ENCODE measurements at regions not wholly inside any gene's neighbourhood (a gene's known extent, or its start where the extent isn't known, plus 50 kb on each side); places are given as distances from the start of the nearest gene placed in this dataset.
"Not testable (repeated sequence)": the region's sequence is repeated elsewhere in the genome, so short reads cannot be mapped to it uniquely, and the experiment has no call there.

DNA sequence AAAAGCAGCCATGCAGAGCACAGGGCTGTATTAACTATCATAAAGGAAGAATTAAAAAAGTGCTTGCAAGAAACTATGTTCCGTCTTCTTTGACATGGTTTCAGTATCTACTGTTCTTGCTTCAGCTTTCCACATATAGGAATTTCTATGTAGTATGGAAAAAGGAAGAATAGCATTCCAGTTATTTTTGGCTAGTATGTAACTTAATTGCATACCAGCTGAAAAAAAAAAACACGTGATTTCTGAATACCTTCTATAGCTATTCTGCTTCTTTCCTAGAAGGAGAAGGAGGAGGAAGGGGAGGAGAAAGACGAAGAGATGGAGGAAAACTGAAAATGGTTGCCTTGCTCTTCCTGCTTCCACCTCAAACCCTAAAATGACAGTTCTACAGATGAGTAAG lies 619.0 kb downstream of the KCTD12 start:
- no peak overlapping the region for H3K27ac ChIP-seq (ENCODE audit: low read depth, low read length)
- no peaks in the 10 kb centered on the region for H3K36me3 ChIP-seq (ENCODE audit: insufficient read depth, low read length)
- no peak overlapping the region for H3K4me3 ChIP-seq (ENCODE audit: low read depth in 1 of 2, low read length in 2 of 2)
- H3K9ac ChIP-seq (ENCODE audit: low read length) = no peak overlapping the region
- H3K27me3 ChIP-seq (ENCODE audit: control insufficient read depth in 1 of 2, insufficient read depth in 2 of 2, low read length in 2 of 2) = no peaks in the 10 kb centered on the region
- no peaks in the 10 kb centered on the region for H3K4me1 ChIP-seq (ENCODE audit: insufficient read depth, low read length)
- no peaks in the 10 kb centered on the region for H3K9me3 ChIP-seq (ENCODE audit: low read length)

DNA sequence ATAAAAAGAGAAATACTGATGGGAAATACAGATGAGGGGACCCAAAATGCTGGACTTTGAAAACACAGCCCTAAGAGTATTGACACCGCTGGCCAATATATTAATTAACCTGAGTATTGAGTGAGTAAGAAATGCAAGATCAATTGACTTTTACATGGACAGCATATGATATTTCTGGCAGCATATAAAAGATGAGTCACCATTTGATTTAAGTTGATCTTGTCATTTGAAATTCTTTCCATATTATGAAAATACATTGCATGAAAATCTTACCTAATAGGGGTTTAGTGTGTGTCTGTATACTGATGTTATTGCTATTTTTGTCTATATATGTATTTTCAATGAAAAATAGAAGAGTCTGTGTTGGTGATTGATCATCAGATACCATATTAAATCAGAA lies 619.6 kb downstream of the KCTD12 start:
- Histone ChIP-seq H3K27me3 (ENCODE audit: control insufficient read depth in 1 of 2, insufficient read depth in 2 of 2, low read length in 2 of 2) (no peaks in the 10 kb centered on the region), H3K9me3 (ENCODE audit: low read length) (no peaks in the 10 kb centered on the region), H3K4me1 (ENCODE audit: insufficient read depth, low read length) (no peaks in the 10 kb centered on the region), H3K9ac (ENCODE audit: low read length) (no peak overlapping the region), H3K36me3 (ENCODE audit: insufficient read depth, low read length) (no peaks in the 10 kb centered on the region), H3K27ac (ENCODE audit: low read depth, low read length) (no peak overlapping the region), H3K4me3 (ENCODE audit: low read depth in 1 of 2, low read length in 2 of 2) (no peak overlapping the region)

GRCh38 chr13:76250211-76250610 lies 614.1 kb downstream of the LMO7 start:
- Histone ChIP-seq H3K4me3 (ENCODE audit: low read depth in 1 of 2, low read length in 2 of 2) (no peak overlapping the region), H3K9ac (ENCODE audit: low read length) (no peak overlapping the region), H3K27me3 (ENCODE audit: control insufficient read depth in 1 of 2, insufficient read depth in 2 of 2, low read length in 2 of 2) (no peaks in the 10 kb centered on the region), H3K4me1 (ENCODE audit: insufficient read depth, low read length) (no peaks in the 10 kb centered on the region), H3K9me3 (ENCODE audit: low read length) (no peaks in the 10 kb centered on the region), H3K27ac (ENCODE audit: low read depth, low read length) (no peak overlapping the region), H3K36me3 (ENCODE audit: insufficient read depth, low read length) (no peaks in the 10 kb centered on the region)

DNA sequence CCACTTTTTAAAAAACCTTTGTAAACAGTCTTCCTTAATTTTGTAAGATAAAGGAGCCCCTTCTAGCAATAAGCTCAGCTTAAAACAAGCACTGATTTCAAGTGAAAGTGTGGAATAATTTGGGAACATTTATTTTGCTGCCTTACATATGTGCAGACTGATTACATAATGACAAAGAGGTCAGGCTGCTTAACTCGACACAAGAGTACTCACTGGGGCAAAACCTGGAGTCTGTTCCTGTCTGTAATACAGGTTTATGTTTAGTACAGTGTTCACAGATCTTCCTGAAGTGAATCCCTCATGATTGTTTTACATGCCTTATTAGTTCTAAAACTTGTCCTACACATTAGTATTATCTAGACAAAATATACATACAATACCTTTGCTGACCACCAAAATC lies 609.8 kb downstream of the LMO7 start:
- Histone ChIP-seq H3K4me1 (ENCODE audit: insufficient read depth, low read length) (no peaks in the 10 kb centered on the region), H3K36me3 (ENCODE audit: insufficient read depth, low read length) (no peaks in the 10 kb centered on the region), H3K27ac (ENCODE audit: low read depth, low read length) (no peak overlapping the region), H3K4me3 (ENCODE audit: low read depth in 1 of 2, low read length in 2 of 2) (no peak overlapping the region), H3K9me3 (ENCODE audit: low read length) (no peaks in the 10 kb centered on the region), H3K9ac (ENCODE audit: low read length) (no peak overlapping the region), H3K27me3 (ENCODE audit: control insufficient read depth in 1 of 2, insufficient read depth in 2 of 2, low read length in 2 of 2) (no peaks in the 10 kb centered on the region)

DNA sequence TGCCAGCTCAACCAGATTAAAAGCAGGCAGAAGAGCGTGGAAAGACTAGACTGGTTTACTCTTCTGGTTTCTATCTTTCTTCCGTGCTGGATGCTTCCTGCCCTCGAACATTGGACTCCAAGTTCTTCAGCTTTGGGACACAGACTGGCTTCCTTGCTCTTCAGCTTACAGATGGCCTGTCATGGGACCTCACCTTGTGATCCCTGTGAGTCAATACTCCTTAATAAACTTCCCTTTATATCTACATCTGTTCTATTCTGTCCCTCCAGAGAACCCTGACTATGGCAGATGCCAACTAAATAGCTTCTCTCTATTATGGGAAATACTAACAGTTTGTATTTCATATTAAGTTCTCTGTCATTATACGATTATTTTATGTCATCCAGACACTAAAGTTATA lies 609.1 kb downstream of the LMO7 start:
- H3K9me3 ChIP-seq (ENCODE audit: low read length) = no peaks in the 10 kb centered on the region
- H3K27ac ChIP-seq (ENCODE audit: low read depth, low read length) = no peak overlapping the region
- no peak overlapping the region for H3K4me3 ChIP-seq (ENCODE audit: low read depth in 1 of 2, low read length in 2 of 2)

GRCh38 chr13:76243120-76243519 lies 607.0 kb downstream of the LMO7 start:
- H3K9ac ChIP-seq (ENCODE audit: low read length); H3K27me3 ChIP-seq (ENCODE audit: control insufficient read depth in 1 of 2, insufficient read depth in 2 of 2, low read length in 2 of 2); H3K36me3 ChIP-seq (ENCODE audit: insufficient read depth, low read length); H3K4me1 ChIP-seq (ENCODE audit: insufficient read depth, low read length); H3K4me3 ChIP-seq (ENCODE audit: low read depth in 1 of 2, low read length in 2 of 2); H3K27ac ChIP-seq (ENCODE audit: low read depth, low read length); H3K9me3 ChIP-seq (ENCODE audit: low read length): not testable (repeated sequence)

More for the DNA sequence above, 609.1 kb downstream of the LMO7 start:
- H3K9ac ChIP-seq (ENCODE audit: low read length) = no peak overlapping the region
- H3K4me1 ChIP-seq (ENCODE audit: insufficient read depth, low read length) = no peaks in the 10 kb centered on the region
- no peaks in the 10 kb centered on the region for H3K36me3 ChIP-seq (ENCODE audit: insufficient read depth, low read length)
- H3K27me3 ChIP-seq (ENCODE audit: control insufficient read depth in 1 of 2, insufficient read depth in 2 of 2, low read length in 2 of 2) = no peaks in the 10 kb centered on the region

DNA sequence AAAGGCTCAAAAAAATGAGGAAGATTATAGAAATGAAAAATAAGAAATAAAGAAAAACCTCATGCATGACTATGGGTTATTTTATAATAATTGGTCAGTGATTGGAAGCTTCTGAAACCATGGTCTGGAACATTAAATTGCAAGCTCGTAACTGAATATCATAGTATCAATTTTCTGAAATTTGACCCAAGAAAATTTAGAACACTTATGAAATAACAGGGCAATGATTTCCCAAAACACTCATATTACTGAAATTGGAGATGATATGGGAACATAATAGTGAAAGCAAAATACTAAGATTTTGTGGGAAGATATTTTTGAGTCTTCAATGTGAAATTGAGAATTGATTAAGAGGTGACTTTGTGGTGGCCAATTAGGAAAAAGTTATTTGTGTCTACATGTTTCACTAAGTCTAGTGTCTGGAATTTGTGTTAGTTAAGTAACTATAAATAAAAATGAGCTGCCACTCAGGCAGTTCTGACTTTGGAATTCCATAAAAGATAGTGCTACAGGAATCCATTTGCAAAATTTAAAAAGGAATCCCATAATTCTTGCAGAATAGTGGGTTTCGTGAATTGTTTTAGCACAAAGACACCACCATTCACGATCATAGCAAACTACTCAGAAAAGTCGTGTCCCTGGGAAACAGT lies 603.0 kb downstream of the LMO7 start:
- H3K36me3 ChIP-seq (ENCODE audit: insufficient read depth, low read length) = no peaks in the 10 kb centered on the region
- H3K9me3 ChIP-seq (ENCODE audit: low read length) = no peaks in the 10 kb centered on the region
- no peaks in the 10 kb centered on the region for H3K27me3 ChIP-seq (ENCODE audit: control insufficient read depth in 1 of 2, insufficient read depth in 2 of 2, low read length in 2 of 2)
- H3K9ac ChIP-seq (ENCODE audit: low read length) = no peak overlapping the region
- no peak overlapping the region for H3K4me3 ChIP-seq (ENCODE audit: low read depth in 1 of 2, low read length in 2 of 2)
- H3K4me1 ChIP-seq (ENCODE audit: insufficient read depth, low read length) = no peaks in the 10 kb centered on the region
- H3K27ac ChIP-seq (ENCODE audit: low read depth, low read length) = no peak overlapping the region

DNA sequence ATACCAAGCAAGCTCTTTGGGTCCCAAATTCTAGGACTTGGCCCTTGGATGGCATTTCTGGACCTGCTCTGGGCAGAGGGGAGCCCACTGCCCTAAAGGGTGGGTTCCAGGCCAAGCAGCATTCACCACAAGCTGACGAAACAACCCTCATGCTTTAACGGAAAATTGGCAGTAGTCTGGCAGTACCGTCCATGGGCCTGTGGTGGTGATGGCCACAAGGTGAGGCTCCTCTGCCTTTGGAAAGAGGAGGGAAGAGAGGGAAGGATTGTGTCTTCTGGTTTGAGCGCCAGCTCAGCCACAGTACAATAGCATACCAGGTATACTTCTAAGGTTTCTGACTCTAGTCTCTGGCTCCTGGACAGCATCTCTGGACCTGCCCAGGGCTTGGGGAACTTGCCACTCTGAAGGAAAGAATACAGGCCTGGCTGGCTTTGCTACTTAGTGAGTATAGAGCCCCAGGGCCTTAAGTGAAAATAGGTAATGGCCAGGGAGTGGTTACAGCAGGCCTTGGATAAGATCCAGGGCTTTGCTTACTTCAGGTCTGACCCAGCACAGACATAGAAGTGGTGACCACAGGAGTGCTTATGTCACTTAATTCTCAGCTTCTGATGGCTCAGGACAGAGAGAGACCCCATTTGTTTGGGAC lies 595.5 kb downstream of the LMO7 start:
- H3K4me3 ChIP-seq (ENCODE audit: low read depth in 1 of 2, low read length in 2 of 2) = no peak overlapping the region

DNA sequence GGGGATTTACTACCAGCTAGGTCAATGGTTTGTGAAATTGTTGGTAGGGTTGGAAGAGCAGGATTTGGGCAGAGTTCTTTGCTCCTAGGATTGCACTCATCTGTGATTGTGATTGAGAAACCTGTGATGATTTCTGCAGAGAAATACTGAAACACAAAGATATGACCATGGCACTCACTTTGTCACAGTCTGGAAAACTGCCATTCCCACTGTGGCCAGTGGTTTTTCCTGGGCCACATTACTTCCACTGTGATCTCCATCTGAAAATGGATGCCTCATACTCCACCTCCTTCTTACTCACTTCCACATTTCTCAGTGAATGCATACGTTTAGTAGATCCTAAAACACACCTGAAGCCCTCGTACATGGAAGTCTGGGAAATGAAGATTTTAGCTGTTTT lies 593.2 kb downstream of the LMO7 start:
- H3K36me3 ChIP-seq (ENCODE audit: insufficient read depth, low read length) = no peaks in the 10 kb centered on the region
- H3K9ac ChIP-seq (ENCODE audit: low read length) = no peak overlapping the region
- H3K4me3 ChIP-seq (ENCODE audit: low read depth in 1 of 2, low read length in 2 of 2) = no peak overlapping the region
- no peaks in the 10 kb centered on the region for H3K4me1 ChIP-seq (ENCODE audit: insufficient read depth, low read length)
- H3K27me3 ChIP-seq (ENCODE audit: control insufficient read depth in 1 of 2, insufficient read depth in 2 of 2, low read length in 2 of 2) = no peaks in the 10 kb centered on the region
- H3K27ac ChIP-seq (ENCODE audit: low read depth, low read length) = no peak overlapping the region
- H3K9me3 ChIP-seq (ENCODE audit: low read length) = no peaks in the 10 kb centered on the region

More for the DNA sequence above, 595.5 kb downstream of the LMO7 start:
- Histone ChIP-seq H3K9me3 (ENCODE audit: low read length) (no peaks in the 10 kb centered on the region), H3K4me1 (ENCODE audit: insufficient read depth, low read length) (no peaks in the 10 kb centered on the region), H3K27me3 (ENCODE audit: control insufficient read depth in 1 of 2, insufficient read depth in 2 of 2, low read length in 2 of 2) (no peaks in the 10 kb centered on the region), H3K9ac (ENCODE audit: low read length) (no peak overlapping the region), H3K27ac (ENCODE audit: low read depth, low read length) (no peak overlapping the region), H3K36me3 (ENCODE audit: insufficient read depth, low read length) (no peaks in the 10 kb centered on the region)

GRCh38 chr13:76226941-76227340 lies 590.8 kb downstream of the LMO7 start:
- no peaks in the 10 kb centered on the region for H3K9me3 ChIP-seq (ENCODE audit: low read length)
- no peak overlapping the region for H3K4me3 ChIP-seq (ENCODE audit: low read depth in 1 of 2, low read length in 2 of 2)
- H3K36me3 ChIP-seq (ENCODE audit: insufficient read depth, low read length) = no peaks in the 10 kb centered on the region
- no peak overlapping the region for H3K9ac ChIP-seq (ENCODE audit: low read length)
- H3K4me1 ChIP-seq (ENCODE audit: insufficient read depth, low read length) = no peaks in the 10 kb centered on the region
- H3K27ac ChIP-seq (ENCODE audit: low read depth, low read length) = no peak overlapping the region
- H3K27me3 ChIP-seq (ENCODE audit: control insufficient read depth in 1 of 2, insufficient read depth in 2 of 2, low read length in 2 of 2) = no peaks in the 10 kb centered on the region

DNA sequence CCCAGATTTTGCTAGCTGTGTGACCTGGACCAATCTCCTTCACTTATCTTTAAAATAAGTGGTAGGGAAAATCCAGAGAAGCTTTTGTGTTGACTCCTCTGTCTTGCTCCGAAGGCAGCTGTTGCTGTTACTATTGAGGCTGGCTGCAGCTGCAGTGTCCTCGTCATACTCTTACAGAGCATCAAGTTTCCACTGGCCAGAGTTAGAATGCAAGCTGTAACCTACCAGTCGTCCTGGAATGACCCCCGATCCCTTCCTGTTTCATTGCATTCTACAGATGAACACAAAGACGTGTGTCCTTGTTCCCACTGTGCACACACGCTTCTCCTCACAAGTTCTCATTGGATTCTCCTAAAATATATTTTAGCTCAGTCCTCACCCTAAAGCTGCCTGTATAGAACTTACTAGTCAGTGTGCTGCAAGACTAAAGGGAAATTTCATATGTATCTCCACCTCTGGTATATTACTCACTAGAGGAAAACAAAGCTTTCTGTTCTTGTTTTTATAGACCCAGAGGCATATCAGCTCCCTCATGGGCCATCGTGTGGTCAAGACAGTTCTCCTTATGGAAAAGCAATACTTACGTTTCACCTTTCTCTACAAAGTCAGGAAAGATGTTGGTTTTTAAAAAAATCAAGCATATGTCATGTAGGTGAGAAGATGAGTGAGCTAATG lies 589.8 kb downstream of the LMO7 start:
- Histone ChIP-seq H3K27ac (ENCODE audit: low read depth, low read length) (no peak overlapping the region), H3K27me3 (ENCODE audit: control insufficient read depth in 1 of 2, insufficient read depth in 2 of 2, low read length in 2 of 2) (no peaks in the 10 kb centered on the region), H3K36me3 (ENCODE audit: insufficient read depth, low read length) (no peaks in the 10 kb centered on the region), H3K4me1 (ENCODE audit: insufficient read depth, low read length) (no peaks in the 10 kb centered on the region), H3K9ac (ENCODE audit: low read length) (no peak overlapping the region), H3K9me3 (ENCODE audit: low read length) (no peaks in the 10 kb centered on the region), H3K4me3 (ENCODE audit: low read depth in 1 of 2, low read length in 2 of 2) (no peak overlapping the region)

GRCh38 chr13:76223999-76224398 lies 587.9 kb downstream of the LMO7 start:
- no peak overlapping the region for H3K9ac ChIP-seq (ENCODE audit: low read length)
- H3K9me3 ChIP-seq (ENCODE audit: low read length) = no peaks in the 10 kb centered on the region
- no peaks in the 10 kb centered on the region for H3K4me1 ChIP-seq (ENCODE audit: insufficient read depth, low read length)
- H3K27me3 ChIP-seq (ENCODE audit: control insufficient read depth in 1 of 2, insufficient read depth in 2 of 2, low read length in 2 of 2) = no peaks in the 10 kb centered on the region
- H3K36me3 ChIP-seq (ENCODE audit: insufficient read depth, low read length) = no peaks in the 10 kb centered on the region
- no peak overlapping the region for H3K4me3 ChIP-seq (ENCODE audit: low read depth in 1 of 2, low read length in 2 of 2)
- no peak overlapping the region for H3K27ac ChIP-seq (ENCODE audit: low read depth, low read length)
